ENCODE measurements at regions not wholly inside any gene's neighbourhood (a gene's known extent, or its start where the extent isn't known, plus 50 kb on each side); places are given as distances from the start of the nearest gene placed in this dataset.
"Not testable (repeated sequence)": the region's sequence is repeated elsewhere in the genome, so short reads cannot be mapped to it uniquely, and the experiment has no call there.

GRCh38 chr5:125673359-125673950 is 749.8 kb upstream of the GRAMD2B start:
- no peak for DNase-seq (ENCODE audit: low spot score)
- intact Hi-C loops (cut with DNase I): no loop called here

GRCh38 chr5:125679522-125679921 is 743.7 kb upstream of the GRAMD2B start:
- no peak for DNase-seq (ENCODE audit: low spot score)
- intact Hi-C loops (cut with DNase I): no loop called here

DNA sequence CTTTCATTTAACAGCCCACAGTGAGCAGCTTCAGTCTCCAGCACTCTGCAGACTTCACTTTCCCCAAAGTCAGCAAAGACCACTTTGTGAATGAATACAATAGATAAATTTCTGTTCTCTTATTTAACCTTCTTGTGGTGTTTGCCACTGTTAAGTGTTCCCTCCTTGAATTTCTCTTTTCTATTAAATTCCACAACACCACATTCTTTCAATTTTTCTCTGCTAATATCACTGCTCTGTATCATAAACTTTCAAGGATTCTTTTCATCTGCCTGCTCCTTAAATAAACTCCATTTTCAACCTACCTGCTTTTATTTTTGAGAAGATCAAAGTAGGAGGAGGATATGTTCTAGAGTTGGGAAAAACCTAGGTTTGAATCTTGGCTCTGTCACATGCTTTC is 739.5 kb upstream of the GRAMD2B start:
- intact Hi-C loops (cut with DNase I): no loop called here
- no peak for DNase-seq (ENCODE audit: low spot score)

DNA sequence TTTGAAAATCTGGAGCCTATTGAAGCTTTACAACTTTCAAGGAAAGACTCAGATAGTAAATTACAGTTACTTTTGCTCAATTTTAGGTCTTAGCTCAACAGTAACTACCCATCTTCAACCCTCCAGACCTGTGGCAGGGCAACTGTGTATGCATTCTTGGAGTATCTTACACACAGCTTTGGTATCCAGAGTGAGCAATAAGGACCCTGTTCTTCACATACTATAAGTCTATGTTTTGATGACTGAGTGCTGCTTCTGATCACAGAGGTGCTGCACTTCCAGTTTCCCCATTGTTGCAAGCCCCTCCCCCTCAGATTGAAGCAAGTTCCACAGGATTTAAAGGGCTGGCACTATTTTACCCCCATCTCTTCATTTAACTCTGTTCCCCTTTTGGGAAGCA is 737.4 kb upstream of the GRAMD2B start:
- intact Hi-C loops (cut with DNase I): no loop called here
- no peak for DNase-seq (ENCODE audit: low spot score)

GRCh38 chr5:125691738-125692530 is 731.3 kb upstream of the GRAMD2B start:
- DNase-seq (ENCODE audit: low spot score); intact Hi-C loops (cut with DNase I): not testable (repeated sequence)

DNA sequence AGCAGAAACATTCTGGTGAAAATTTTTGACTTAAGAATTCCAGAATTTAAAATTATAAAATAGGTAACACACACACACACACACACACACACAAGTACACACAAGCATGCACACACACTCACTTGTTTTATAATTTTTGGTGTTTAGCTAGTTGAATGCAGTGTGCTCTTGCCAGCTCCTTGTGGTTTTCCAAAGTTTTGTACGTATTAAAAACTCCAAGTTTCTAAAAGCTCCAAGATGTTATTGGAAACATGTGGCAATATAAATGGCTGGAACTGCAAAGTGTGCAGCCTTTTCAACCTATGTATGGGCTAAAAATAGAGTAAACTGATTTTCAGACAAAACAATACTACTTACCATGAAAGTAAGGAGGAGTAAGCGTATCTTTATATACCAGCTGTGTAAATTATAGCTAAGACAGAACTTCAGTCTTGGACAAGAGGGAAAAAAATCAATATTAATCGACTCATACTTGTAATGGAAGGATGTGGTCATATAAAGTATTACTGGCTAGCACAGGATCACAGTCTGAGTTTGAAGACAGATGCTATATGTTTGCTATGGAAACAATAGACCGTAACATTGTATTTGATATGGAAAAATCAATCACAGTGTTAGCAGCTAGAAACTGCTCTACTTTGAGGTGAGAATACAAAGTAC is 727.1 kb upstream of the GRAMD2B start:
- no peak for DNase-seq (ENCODE audit: low spot score)
- intact Hi-C loops (cut with DNase I): no loop called here

GRCh38 chr5:125696762-125697161 is 726.4 kb upstream of the GRAMD2B start:
- DNase-seq (ENCODE audit: low spot score): no peak
- intact Hi-C loops (cut with DNase I): no loop called here

DNA sequence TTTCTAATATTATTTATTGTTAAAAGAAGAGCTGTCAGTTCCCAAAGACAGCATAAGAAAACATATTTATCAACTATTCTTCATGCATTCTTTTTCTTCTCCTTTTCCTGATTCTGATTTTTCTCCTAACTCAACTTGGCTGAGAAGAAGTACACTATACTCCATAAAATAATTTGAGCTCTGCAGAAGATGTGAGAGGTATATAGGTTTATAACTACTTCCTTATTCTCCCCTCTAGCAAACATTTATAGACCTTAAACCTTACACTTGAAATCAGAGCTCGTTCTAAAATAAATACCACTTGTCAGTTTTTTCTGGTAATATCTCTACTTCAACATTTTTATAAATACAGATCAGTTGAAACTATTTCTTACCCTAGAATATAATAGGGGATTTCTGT is 724.8 kb upstream of the GRAMD2B start:
- no peak for DNase-seq (ENCODE audit: low spot score)
- intact Hi-C loops (cut with DNase I): no loop called here

- DNase-seq (ENCODE audit: low spot score): no peak
- intact Hi-C loops (cut with DNase I): no loop called here
Measured at GRCh38 chr5:125699860-125700259, 723.3 kb upstream of the GRAMD2B start.

GRCh38 chr5:125700380-125700861 is 722.8 kb upstream of the GRAMD2B start:
- intact Hi-C loops (cut with DNase I): no loop called here
- no peak for DNase-seq (ENCODE audit: low spot score)

DNA sequence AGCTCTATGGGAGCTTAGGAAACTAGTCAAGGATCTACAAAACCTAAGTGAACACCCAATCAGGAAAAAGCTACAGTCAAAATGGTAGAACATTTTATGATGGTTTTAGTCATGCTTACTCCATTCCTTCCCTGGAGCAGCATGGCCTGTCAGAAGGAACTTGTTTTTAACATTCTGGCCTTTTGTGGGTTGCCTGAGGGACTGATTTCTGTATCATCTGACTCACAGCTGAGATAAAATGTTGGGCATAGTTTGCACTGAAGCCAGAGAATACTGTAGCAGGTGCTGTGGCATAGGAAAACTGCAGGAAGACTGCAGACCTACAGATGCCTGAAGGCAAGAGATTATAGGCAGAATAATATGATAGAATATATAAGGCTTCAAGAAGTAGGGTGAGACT is 719.6 kb upstream of the GRAMD2B start:
- DNase-seq (ENCODE audit: low spot score): no peak
- intact Hi-C loops (cut with DNase I): no loop called here

GRCh38 chr5:125704888-125705287 is 718.3 kb upstream of the GRAMD2B start:
- intact Hi-C loops (cut with DNase I): no loop called here
- DNase-seq (ENCODE audit: low spot score): no peak

DNA sequence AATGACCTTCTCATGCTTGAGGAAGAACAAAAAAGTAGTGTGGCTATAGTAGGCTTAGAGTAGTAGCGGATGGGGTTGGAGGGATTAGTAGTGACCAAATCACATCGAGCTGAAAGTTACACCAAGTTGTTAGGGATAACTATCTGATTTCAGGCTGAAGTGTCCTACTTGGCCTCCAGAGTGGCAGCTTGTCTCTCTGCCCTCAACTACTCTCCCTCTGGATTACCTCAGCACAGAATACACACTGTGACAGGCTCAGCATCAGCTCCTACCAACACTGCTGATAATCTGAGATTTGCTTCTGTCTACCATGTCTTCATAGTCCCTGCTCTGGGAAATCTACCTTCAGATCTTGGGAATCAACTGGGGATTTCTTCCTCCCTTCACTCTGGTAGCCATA is 714.6 kb upstream of the GRAMD2B start:
- no peak for DNase-seq (ENCODE audit: low spot score)

GRCh38 chr5:125710745-125711144 is 712.5 kb upstream of the GRAMD2B start:
- no peak for DNase-seq (ENCODE audit: low spot score)
- intact Hi-C loops (cut with DNase I): no loop called here

More for the DNA sequence above, 714.6 kb upstream of the GRAMD2B start:
- intact Hi-C loops (cut with DNase I): no loop called here

GRCh38 chr5:125712397-125712796 is 710.8 kb upstream of the GRAMD2B start:
- no peak for DNase-seq (ENCODE audit: low spot score)
- intact Hi-C loops (cut with DNase I): no loop called here

DNA sequence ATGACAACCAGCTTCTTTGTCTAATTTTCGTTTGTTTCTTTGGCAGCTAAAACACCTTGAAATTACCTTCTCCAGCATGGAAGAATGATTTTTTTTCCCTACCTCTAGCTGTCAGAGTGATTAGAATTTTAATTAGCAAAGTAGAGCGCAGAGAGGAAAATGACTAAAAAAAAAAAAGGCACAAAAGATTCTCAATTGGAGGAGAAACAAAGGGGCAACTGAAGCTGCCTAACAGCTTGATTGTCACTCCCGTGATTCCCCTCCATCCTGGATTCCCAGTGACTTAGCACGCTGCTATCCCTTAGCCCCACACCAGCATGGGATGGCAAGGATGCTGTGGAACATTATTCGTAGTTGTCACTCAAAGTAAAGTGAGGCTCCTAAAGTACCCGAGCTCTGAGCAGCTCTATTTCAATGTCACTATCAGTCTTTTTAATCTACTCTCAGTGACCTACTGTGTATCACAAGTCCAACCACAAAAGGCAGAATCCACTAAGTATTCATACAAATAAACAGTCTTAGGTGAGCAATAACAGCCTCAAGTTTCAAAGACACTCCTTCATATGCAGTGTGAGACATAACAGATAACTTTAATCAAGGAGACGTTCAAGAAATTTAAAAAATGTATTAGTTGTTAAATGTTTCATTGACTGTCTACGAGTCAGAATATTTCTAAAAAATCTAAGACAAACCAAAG is 710.0 kb upstream of the GRAMD2B start:
- DNase-seq (ENCODE audit: low spot score): no peak
- intact Hi-C loops (cut with DNase I): no loop called here

DNA sequence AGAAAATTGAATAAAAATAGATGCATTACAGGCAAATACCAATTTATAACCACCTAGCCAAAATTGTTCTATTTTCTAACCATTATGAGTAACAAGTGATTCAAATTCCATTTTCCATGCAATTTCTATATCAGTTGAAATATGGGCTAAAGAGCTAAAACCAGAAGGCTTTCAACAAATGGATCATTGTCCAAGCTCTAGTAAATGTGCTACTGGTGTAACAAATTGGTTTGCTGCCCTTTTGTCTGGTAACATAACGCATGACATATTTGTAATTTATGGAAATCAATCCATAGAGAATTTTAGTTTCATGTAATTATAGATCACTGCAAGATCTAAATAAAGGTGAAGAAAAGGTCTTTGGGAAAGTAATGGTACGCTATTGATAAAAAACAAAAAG is 708.0 kb upstream of the GRAMD2B start:
- intact Hi-C loops (cut with DNase I): no loop called here
- no peak for DNase-seq (ENCODE audit: low spot score)

- intact Hi-C loops (cut with DNase I): no loop called here
- DNase-seq (ENCODE audit: low spot score): no peak
Measured at GRCh38 chr5:125717209-125717608, 706.0 kb upstream of the GRAMD2B start.

DNA sequence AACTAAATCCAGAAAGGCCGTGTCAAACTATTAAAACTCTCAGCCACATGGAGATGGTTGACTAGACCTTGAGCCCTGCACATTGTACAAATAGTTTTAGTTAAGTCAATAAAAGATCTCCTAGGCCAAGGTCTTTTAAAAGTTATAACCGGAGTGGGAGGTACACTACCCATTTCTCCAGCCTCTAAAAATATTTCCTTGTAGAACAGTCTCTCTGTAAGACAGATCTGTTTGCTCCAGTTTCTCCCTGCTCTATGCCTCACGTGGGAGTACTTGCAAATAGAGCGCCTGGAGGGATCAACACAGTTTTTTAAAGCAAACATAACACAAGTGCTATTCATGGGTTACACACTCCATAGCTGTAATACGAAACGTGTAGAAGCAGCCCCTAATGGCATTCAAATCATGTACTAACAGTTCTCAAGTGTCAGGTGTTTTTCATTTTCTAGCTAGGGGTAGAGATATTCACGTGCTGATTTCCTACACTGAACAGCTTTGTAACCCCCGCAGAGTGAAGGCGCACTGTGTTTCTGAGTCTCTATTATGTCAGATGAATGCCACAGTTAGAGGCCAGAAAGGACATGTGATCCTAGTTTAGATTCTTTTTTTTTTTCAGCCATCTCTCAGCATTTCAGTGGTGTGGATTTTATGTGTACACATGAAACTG is 703.4 kb upstream of the GRAMD2B start:
- intact Hi-C loops (cut with DNase I): no loop called here
- DNase-seq (ENCODE audit: low spot score): no peak

GRCh38 chr5:125720348-125720685 is 702.9 kb upstream of the GRAMD2B start:
- no peak for DNase-seq (ENCODE audit: low spot score)
- intact Hi-C loops (cut with DNase I): no loop called here
